ENCODE measurements at regions not wholly inside any gene's neighbourhood (a gene's known extent, or its start where the extent isn't known, plus 50 kb on each side); places are given as distances from the start of the nearest gene placed in this dataset.

- no peak for DNase-seq (ENCODE audit: low read depth)
- TF ChIP-seq CTCF (conservative IDR thresholded peaks at IDR 0.05; ENCODE audit: low read depth, low read length) = no peak
- H3K4me3 ChIP-seq (ENCODE audit: low read depth, low read length) = no peak overlapping the region
These were observed 539.5 kb downstream of the TCERG1L start for GRCh38 chr10:130772056-130772455.

GRCh38 chr10:130772676-130773075 lies 538.8 kb downstream of the TCERG1L start:
- H3K4me3 ChIP-seq (ENCODE audit: low read depth, low read length) = no peak overlapping the region
- TF ChIP-seq CTCF (conservative IDR thresholded peaks at IDR 0.05; ENCODE audit: low read depth, low read length) = no peak
- no peak for DNase-seq (ENCODE audit: low read depth)

- no peak for DNase-seq (ENCODE audit: low read depth)
These were observed 537.6 kb downstream of the TCERG1L start for GRCh38 chr10:130773941-130774340.

GRCh38 chr10:130774871-130775270 lies 536.6 kb downstream of the TCERG1L start:
- H3K4me3 ChIP-seq (ENCODE audit: low read depth, low read length) = no peak overlapping the region
- DNase-seq (ENCODE audit: low read depth) = no peak
- TF ChIP-seq CTCF (conservative IDR thresholded peaks at IDR 0.05; ENCODE audit: low read depth, low read length) = no peak

More at GRCh38 chr10:130773941-130774340, 537.6 kb downstream of the TCERG1L start:
- no peak overlapping the region for H3K4me3 ChIP-seq (ENCODE audit: low read depth, low read length)
- TF ChIP-seq CTCF (conservative IDR thresholded peaks at IDR 0.05; ENCODE audit: low read depth, low read length) = no peak

- no peak overlapping the region for H3K4me3 ChIP-seq (ENCODE audit: low read depth, low read length)
- no peak for TF ChIP-seq CTCF (conservative IDR thresholded peaks at IDR 0.05; ENCODE audit: low read depth, low read length)
- DNase-seq (ENCODE audit: low read depth) = no peak
These were observed 536.2 kb downstream of the TCERG1L start for GRCh38 chr10:130775311-130775710.

GRCh38 chr10:130776724-130777123 lies 534.8 kb downstream of the TCERG1L start:
- no peak for DNase-seq (ENCODE audit: low read depth)
- no peak for TF ChIP-seq CTCF (conservative IDR thresholded peaks at IDR 0.05; ENCODE audit: low read depth, low read length)
- H3K4me3 ChIP-seq (ENCODE audit: low read depth, low read length) = no peak overlapping the region

- no peak overlapping the region for H3K4me3 ChIP-seq (ENCODE audit: low read depth, low read length)
- no peak for TF ChIP-seq CTCF (conservative IDR thresholded peaks at IDR 0.05; ENCODE audit: low read depth, low read length)
These were observed 533.9 kb downstream of the TCERG1L start for GRCh38 chr10:130777507-130778165.

More at GRCh38 chr10:130777507-130778165, 533.9 kb downstream of the TCERG1L start:
- DNase-seq (ENCODE audit: low read depth) = no peak

All from epithelial cell of proximal tubule (primary cell).